ENCODE measurements at regions not wholly inside any gene's neighbourhood (a gene's known extent, or its start where the extent isn't known, plus 50 kb on each side); places are given as distances from the start of the nearest gene placed in this dataset.
"Not testable (repeated sequence)": the region's sequence is repeated elsewhere in the genome, so short reads cannot be mapped to it uniquely, and the experiment has no call there.

GRCh38 chr14:66015071-66015780 is 470.9 kb upstream of the CCDC196 start:
- DNase-seq (ENCODE audit: extremely low spot score): no peak
- POLR2A ChIA-PET: no interaction called here
- CTCF ChIA-PET: no interaction called here
- TF ChIP-seq, protein P1, sequence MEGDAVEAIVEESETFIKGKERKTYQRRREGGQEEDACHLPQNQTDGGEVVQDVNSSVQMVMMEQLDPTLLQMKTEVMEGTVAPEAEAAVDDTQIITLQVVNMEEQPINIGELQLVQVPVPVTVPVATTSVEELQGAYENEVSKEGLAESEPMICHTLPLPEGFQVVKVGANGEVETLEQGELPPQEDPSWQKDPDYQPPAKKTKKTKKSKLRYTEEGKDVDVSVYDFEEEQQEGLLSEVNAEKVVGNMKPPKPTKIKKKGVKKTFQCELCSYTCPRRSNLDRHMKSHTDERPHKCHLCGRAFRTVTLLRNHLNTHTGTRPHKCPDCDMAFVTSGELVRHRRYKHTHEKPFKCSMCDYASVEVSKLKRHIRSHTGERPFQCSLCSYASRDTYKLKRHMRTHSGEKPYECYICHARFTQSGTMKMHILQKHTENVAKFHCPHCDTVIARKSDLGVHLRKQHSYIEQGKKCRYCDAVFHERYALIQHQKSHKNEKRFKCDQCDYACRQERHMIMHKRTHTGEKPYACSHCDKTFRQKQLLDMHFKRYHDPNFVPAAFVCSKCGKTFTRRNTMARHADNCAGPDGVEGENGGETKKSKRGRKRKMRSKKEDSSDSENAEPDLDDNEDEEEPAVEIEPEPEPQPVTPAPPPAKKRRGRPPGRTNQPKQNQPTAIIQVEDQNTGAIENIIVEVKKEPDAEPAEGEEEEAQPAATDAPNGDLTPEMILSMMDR (IDR thresholded peaks at IDR 0.05; ENCODE audit: control extremely low read depth, extremely low read depth, low read depth, missing control alignments): no peak

DNA sequence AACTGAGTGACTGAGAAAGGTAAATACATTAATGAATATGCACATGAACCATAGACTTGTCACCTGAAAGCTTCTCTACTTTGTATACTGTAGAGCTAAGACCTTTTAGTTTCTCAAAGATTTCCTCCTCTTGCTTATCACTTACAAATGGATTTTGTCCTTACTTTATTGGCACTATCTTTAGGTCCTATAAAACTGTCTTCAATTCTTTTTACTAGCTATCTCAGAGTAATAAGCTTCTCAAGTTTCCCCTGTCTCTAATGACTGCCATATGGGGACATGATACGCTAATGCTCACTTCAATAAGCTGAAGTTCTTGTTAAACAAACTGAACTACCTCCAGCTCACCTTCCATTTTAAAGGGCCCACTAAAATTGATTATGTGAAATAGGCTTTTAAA is 468.2 kb upstream of the CCDC196 start:
- POLR2A ChIA-PET: no interaction called here
- no peak for DNase-seq (ENCODE audit: extremely low spot score)
- TF ChIP-seq, protein P1 (IDR thresholded peaks at IDR 0.05; ENCODE audit: control extremely low read depth, extremely low read depth, low read depth, missing control alignments): no peak
- CTCF ChIA-PET: interaction anchor here (1.0 to 1.2 kb wide), 2 partner anchors 10 to 60 kb away, joined by 3 read pairs; no protein-coding TSS in a partner anchor

- DNase-seq (ENCODE audit: extremely low spot score): no peak
- TF ChIP-seq, protein P1 (IDR thresholded peaks at IDR 0.05; ENCODE audit: control extremely low read depth, extremely low read depth, low read depth, missing control alignments): no peak
- ChIA-PET CTCF (no interaction called here), POLR2A (no interaction called here)
Measured at GRCh38 chr14:66022526-66022925, 463.6 kb upstream of the CCDC196 start.

DNA sequence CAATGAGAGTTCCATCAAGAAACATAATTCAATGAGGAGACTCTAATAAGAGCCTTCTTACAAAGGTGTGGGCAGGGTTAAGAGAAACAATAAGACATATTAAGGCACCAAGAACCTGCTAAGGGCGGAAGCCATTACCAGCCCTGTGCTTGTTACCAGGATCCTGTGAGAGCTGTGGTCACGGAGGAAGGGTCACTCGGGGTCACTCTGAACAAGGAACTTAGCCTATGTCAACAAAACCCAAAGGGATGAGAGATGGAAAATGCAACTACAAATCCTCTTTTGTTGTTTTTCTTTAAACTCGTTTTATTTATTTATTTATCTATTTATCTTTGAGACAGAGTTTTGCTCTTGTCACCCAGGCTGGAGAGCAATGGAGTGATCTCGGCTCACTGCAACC is 460.4 kb upstream of the CCDC196 start:
- DNase-seq (ENCODE audit: extremely low spot score): no peak
- ChIA-PET CTCF (no interaction called here), POLR2A (no interaction called here)
- TF ChIP-seq, protein P1 (IDR thresholded peaks at IDR 0.05; ENCODE audit: control extremely low read depth, extremely low read depth, low read depth, missing control alignments): no peak

- CTCF ChIA-PET; POLR2A ChIA-PET; DNase-seq (ENCODE audit: extremely low spot score): not testable (repeated sequence)
Measured at GRCh38 chr14:66031981-66032380, 454.2 kb upstream of the CCDC196 start.

DNA sequence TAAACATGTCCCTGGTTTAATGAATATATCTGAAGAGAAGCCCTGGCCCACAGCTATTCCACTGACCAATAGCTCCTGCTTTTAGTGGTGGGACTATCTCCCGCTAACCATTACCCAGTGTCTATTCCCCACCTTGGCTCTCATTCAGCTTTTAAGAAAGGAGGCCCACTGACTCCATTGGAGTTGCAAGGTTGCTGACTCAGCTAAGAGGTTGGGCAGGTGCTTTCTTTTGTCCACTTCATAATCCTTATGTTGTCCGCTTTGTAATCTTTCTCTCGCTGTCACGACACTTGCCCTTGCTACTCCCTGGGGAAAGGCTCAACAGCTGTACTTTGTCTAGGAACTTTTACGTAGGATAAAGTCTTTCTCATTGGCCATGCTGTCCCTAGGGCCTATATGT is 453.4 kb upstream of the CCDC196 start:
- no peak for DNase-seq (ENCODE audit: extremely low spot score)
- TF ChIP-seq, protein P1 (IDR thresholded peaks at IDR 0.05; ENCODE audit: control extremely low read depth, extremely low read depth, low read depth, missing control alignments): no peak
- POLR2A ChIA-PET: no interaction called here
- CTCF ChIA-PET: no interaction called here

DNA sequence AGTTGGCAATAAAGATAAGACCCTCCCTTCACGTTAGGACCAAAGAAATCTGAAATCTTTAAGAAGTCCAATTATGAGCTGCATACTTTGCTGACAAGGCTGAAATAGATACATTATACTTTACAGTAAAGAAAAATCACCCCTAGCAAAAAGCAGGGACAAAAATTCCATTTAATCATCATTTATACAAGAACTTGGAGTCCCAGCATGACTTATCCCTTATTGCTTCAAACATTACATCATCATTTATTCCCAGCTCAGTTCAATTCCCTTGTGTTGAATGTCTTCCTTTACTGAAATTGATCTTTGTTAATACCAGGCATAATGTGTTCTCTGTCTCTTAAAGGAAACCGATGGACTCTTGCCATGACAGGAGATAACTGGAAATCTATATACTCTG is 449.6 kb upstream of the CCDC196 start:
- DNase-seq (ENCODE audit: extremely low spot score): no peak
- POLR2A ChIA-PET: no interaction called here
- TF ChIP-seq, protein P1 (IDR thresholded peaks at IDR 0.05; ENCODE audit: control extremely low read depth, extremely low read depth, low read depth, missing control alignments): no peak
- CTCF ChIA-PET: no interaction called here
